ENCODE measurements at regions not wholly inside any gene's neighbourhood (a gene's known extent, or its start where the extent isn't known, plus 50 kb on each side); places are given as distances from the start of the nearest gene placed in this dataset.
"Not testable (repeated sequence)": the region's sequence is repeated elsewhere in the genome, so short reads cannot be mapped to it uniquely, and the experiment has no call there.

- no peak for ATAC-seq
- no peak for DNase-seq
- intact Hi-C loops (cut with micrococcal nuclease): no loop called here
Observed at GRCh38 chr13:79972066-79972569, 368.8 kb downstream of the SPRY2 start.

GRCh38 chr13:79966493-79966895, 374.4 kb downstream of the SPRY2 start:
- intact Hi-C loops (cut with micrococcal nuclease): no loop called here
- DNase-seq (no peak), ATAC-seq (no peak)

GRCh38 chr13:79966059-79966458, 374.9 kb downstream of the SPRY2 start:
- DNase-seq: no peak
- ATAC-seq: no peak
- intact Hi-C loops (cut with micrococcal nuclease): no loop called here

- ATAC-seq: no peak
- intact Hi-C loops (cut with micrococcal nuclease): no loop called here
- no peak for DNase-seq
Observed at GRCh38 chr13:79946556-79946955, 394.4 kb downstream of the SPRY2 start.

GRCh38 chr13:79943346-79944023, 397.4 kb downstream of the SPRY2 start:
- no peak for DNase-seq
- intact Hi-C loops (cut with micrococcal nuclease): no loop called here
- no peak for ATAC-seq

GRCh38 chr13:79941752-79942151, 399.2 kb downstream of the SPRY2 start:
- DNase-seq (no peak), ATAC-seq (no peak)

GRCh38 chr13:79939689-79940088, 401.2 kb downstream of the SPRY2 start:
- ATAC-seq: no peak
- no peak for DNase-seq
- intact Hi-C loops (cut with micrococcal nuclease): no loop called here

More at GRCh38 chr13:79941752-79942151, 399.2 kb downstream of the SPRY2 start:
- intact Hi-C loops (cut with micrococcal nuclease): no loop called here

GRCh38 chr13:79937771-79938216, 403.1 kb downstream of the SPRY2 start:
- intact Hi-C loops (cut with micrococcal nuclease): no loop called here
- ATAC-seq (no peak), DNase-seq (no peak)

GRCh38 chr13:79937311-79937710, 403.6 kb downstream of the SPRY2 start:
- ATAC-seq: no peak
- intact Hi-C loops (cut with micrococcal nuclease): no loop called here
- DNase-seq: no peak

GRCh38 chr13:79936368-79937136, 404.4 kb downstream of the SPRY2 start:
- intact Hi-C loops (cut with micrococcal nuclease): no loop called here
- peak; percentile 93 for ATAC-seq
- no peak for DNase-seq

- intact Hi-C loops (cut with micrococcal nuclease): no loop called here
- ATAC-seq: no peak
- no peak for DNase-seq
Observed at GRCh38 chr13:79935121-79935520, 405.8 kb downstream of the SPRY2 start.

- intact Hi-C loops (cut with micrococcal nuclease): no loop called here
- ATAC-seq: no peak
- DNase-seq: no peak
Observed at GRCh38 chr13:79933389-79933788, 407.5 kb downstream of the SPRY2 start.

- intact Hi-C loops (cut with micrococcal nuclease): no loop called here
- DNase-seq: no peak
- ATAC-seq: no peak
Observed at GRCh38 chr13:79932556-79932955, 408.4 kb downstream of the SPRY2 start.

GRCh38 chr13:79923973-79924556, 416.9 kb downstream of the SPRY2 start:
- intact Hi-C loops (cut with micrococcal nuclease); ATAC-seq; DNase-seq: not testable (repeated sequence)

GRCh38 chr13:79919091-79919490, 421.8 kb downstream of the SPRY2 start:
- intact Hi-C loops (cut with micrococcal nuclease): no loop called here
- DNase-seq: no peak
- ATAC-seq: peak; percentile 56

- DNase-seq (no peak), ATAC-seq (peak; percentile 15)
- intact Hi-C loops (cut with micrococcal nuclease): no loop called here
Observed at GRCh38 chr13:79918620-79919019, 422.3 kb downstream of the SPRY2 start.

- intact Hi-C loops (cut with micrococcal nuclease): no loop called here
- DNase-seq: no peak
- ATAC-seq: no peak
Observed at GRCh38 chr13:79917628-79918027, 423.3 kb downstream of the SPRY2 start.

- ATAC-seq (no peak), DNase-seq (no peak)
- intact Hi-C loops (cut with micrococcal nuclease): no loop called here
Observed at GRCh38 chr13:79915114-79915811, 425.7 kb downstream of the SPRY2 start.

GRCh38 chr13:79913141-79913827, 427.6 kb downstream of the SPRY2 start:
- no peak for ATAC-seq
- intact Hi-C loops (cut with micrococcal nuclease): no loop called here
- DNase-seq: no peak

Measured in left ventricle myocardium superior (tissue), 1 donor.